ENCODE measurements at regions not wholly inside any gene's neighbourhood (a gene's known extent, or its start where the extent isn't known, plus 50 kb on each side); places are given as distances from the start of the nearest gene placed in this dataset.
"Not testable (repeated sequence)": the region's sequence is repeated elsewhere in the genome, so short reads cannot be mapped to it uniquely, and the experiment has no call there.

DNA sequence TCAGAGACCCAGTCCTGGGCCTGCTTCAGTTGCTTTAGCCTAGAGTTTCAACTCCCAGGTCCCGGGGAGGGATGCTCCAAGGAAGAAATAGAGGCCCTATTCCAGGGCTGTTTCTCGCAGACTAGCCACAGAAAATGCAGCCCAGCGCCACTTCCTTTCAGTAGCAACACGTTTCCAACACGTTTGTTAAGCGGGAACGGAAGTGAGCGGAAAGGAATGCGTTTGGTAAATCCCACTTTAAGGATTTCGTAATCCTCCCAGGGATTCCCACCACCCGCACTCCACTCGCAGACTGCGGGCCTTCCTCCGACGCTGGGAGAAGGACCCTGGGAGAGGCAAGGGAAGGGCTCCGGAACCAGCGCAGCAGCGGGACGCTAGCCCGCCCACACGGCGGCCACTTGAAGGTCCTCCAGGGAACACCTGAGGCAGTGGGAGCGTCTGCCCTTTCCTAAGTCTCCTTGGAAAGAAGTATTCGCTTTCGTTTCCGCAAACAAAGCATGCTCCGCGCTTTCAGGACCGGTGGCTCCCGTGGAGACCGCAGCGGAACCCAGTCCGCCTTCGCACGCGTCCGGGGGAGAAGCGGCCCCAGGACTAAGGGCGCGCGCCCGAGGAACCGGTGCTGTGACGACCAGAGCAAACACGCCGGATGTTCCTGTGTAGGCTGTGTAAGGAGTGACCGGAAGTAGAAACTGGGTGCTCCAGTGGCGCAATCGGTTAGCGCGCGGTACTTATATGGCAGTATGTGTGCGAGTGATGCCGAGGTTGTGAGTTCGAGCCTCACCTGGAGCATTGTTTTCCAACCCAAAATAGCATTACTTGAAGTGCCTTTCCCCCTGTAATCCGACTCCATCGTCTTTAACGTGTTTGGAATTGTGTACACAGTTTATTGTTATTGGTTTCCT lies 227.6 kb upstream of the PRSS16 start:
- Histone ChIP-seq H3K27me3 (replicated peaks; ENCODE audit: control insufficient read depth, insufficient read depth, low read length, poor library complexity, severe bottlenecking) (no peaks in the 10 kb centered on the region), H3K9me3 (ENCODE audit: control insufficient read depth, low read length) (no peaks in the 10 kb centered on the region), H3K4me3 (ENCODE audit: insufficient read depth, low read depth, low read length, poor library complexity, severe bottlenecking) (peak overlapping the region; percentile 60), H3K36me3 (ENCODE audit: control insufficient read depth, insufficient read depth, low read length) (no peaks in the 10 kb centered on the region), H3K4me1 (ENCODE audit: control insufficient read depth, insufficient read depth, low read length, poor library complexity, severe bottlenecking) (peaks cover 9% of the 10 kb centered on the region), H3K27ac (ENCODE audit: insufficient read depth, low read length, poor library complexity, severe bottlenecking) (no peak overlapping the region)
- peak in 1 of 3 donors; percentile 0 for DNase-seq

DNA sequence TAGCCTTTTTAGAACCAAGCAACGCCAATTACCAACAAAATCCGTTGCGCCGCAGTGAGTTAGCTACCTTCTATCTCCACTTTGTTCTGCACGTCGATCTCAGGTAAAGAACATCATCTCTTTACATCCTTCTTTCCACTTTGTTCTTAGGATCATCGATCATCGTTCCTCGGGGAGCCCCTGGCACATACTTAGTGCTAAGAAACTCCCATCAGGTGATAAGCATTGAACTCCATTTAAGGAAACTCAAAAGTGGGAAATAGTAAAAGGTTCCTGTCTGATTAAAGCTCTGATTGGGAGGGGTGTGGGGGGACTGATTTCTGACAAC lies 227.0 kb upstream of the PRSS16 start:
- H3K4me3 ChIP-seq (ENCODE audit: insufficient read depth, low read depth, low read length, poor library complexity, severe bottlenecking): peak overlapping the region; percentile 60
- DNase-seq: no peak
- no peaks in the 10 kb centered on the region for H3K27me3 ChIP-seq (replicated peaks; ENCODE audit: control insufficient read depth, insufficient read depth, low read length, poor library complexity, severe bottlenecking)
- H3K27ac ChIP-seq (ENCODE audit: insufficient read depth, low read length, poor library complexity, severe bottlenecking): no peak overlapping the region
- H3K9me3 ChIP-seq (ENCODE audit: control insufficient read depth, low read length): no peaks in the 10 kb centered on the region
- H3K36me3 ChIP-seq (ENCODE audit: control insufficient read depth, insufficient read depth, low read length): no peaks in the 10 kb centered on the region
- H3K4me1 ChIP-seq (ENCODE audit: control insufficient read depth, insufficient read depth, low read length, poor library complexity, severe bottlenecking): peaks cover 9% of the 10 kb centered on the region

DNA sequence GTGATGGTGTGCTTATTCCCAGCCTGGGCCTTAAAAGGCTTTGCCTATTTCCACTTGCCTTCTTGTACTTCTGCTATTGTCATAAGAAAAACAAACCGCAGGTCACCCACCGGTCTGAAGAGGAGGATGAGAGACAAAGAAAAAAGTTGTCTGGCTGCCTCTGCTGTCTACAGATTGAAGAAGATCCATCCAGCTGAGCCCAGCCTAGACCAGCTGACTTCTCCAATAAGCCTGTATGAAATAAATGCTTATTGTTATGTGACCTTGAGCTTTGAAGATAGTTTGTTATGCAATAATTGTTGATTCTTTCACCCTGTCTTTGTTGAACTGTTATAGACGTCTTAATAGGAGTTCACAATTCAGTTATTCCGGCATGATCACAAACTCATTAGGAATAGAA lies 223.8 kb upstream of the PRSS16 start:
- DNase-seq: no peak
- H3K36me3 ChIP-seq (ENCODE audit: control insufficient read depth, insufficient read depth, low read length): no peaks in the 10 kb centered on the region
- no peaks in the 10 kb centered on the region for H3K27me3 ChIP-seq (replicated peaks; ENCODE audit: control insufficient read depth, insufficient read depth, low read length, poor library complexity, severe bottlenecking)
- no peaks in the 10 kb centered on the region for H3K9me3 ChIP-seq (ENCODE audit: control insufficient read depth, low read length)
- H3K27ac ChIP-seq (ENCODE audit: insufficient read depth, low read length, poor library complexity, severe bottlenecking): no peak overlapping the region
- H3K4me1 ChIP-seq (ENCODE audit: control insufficient read depth, insufficient read depth, low read length, poor library complexity, severe bottlenecking): peaks cover 9% of the 10 kb centered on the region
- no peak overlapping the region for H3K4me3 ChIP-seq (ENCODE audit: insufficient read depth, low read depth, low read length, poor library complexity, severe bottlenecking)

DNA sequence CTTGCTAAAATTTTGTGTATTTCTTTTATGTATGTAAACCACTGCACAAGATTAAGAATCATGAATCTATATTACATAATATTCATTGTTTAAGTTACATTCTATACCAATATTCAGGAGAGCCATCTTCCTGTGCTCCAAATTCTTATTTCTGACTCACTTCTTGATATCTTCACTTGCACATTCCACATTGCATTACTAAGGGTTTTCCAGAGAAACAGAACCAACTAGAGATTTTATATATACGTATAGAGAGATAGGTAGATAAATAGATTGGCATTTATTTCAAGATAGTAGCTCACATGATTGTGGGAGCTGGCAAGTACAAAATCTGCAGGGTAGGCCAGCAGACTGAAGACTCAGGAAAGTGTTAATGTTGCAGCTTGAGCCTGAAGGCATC lies 222.2 kb upstream of the PRSS16 start:
- Histone ChIP-seq H3K27ac (ENCODE audit: insufficient read depth, low read length, poor library complexity, severe bottlenecking) (no peak overlapping the region), H3K4me3 (ENCODE audit: insufficient read depth, low read depth, low read length, poor library complexity, severe bottlenecking) (no peak overlapping the region), H3K4me1 (ENCODE audit: control insufficient read depth, insufficient read depth, low read length, poor library complexity, severe bottlenecking) (peaks cover 4% of the 10 kb centered on the region), H3K27me3 (replicated peaks; ENCODE audit: control insufficient read depth, insufficient read depth, low read length, poor library complexity, severe bottlenecking) (no peaks in the 10 kb centered on the region), H3K9me3 (ENCODE audit: control insufficient read depth, low read length) (no peaks in the 10 kb centered on the region), H3K36me3 (ENCODE audit: control insufficient read depth, insufficient read depth, low read length) (no peaks in the 10 kb centered on the region)
- no peak for DNase-seq

DNA sequence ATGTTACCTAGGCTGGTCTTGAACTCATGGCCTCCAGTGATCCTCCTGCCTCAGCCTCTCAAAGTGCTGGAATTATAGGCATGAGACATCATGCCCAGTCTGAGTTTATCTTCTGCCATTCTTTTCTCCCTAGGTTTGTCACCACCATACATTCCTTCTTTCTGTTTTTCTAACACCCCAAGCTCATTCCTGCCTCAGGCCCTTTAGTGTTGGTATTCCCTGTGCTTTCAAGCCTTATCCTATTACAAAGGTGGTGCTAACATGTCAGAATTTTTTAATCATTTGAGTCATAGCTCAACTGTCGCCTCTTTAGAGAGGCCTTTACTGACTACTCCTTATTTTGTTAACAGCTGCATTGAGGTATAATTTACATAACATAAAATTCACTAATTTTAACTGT lies 221.1 kb upstream of the PRSS16 start:
- H3K36me3 ChIP-seq (ENCODE audit: control insufficient read depth, insufficient read depth, low read length): no peaks in the 10 kb centered on the region
- no peak for DNase-seq
- H3K4me3 ChIP-seq (ENCODE audit: insufficient read depth, low read depth, low read length, poor library complexity, severe bottlenecking): no peak overlapping the region
- no peaks in the 10 kb centered on the region for H3K27me3 ChIP-seq (replicated peaks; ENCODE audit: control insufficient read depth, insufficient read depth, low read length, poor library complexity, severe bottlenecking)
- H3K4me1 ChIP-seq (ENCODE audit: control insufficient read depth, insufficient read depth, low read length, poor library complexity, severe bottlenecking): no peaks in the 10 kb centered on the region
- no peaks in the 10 kb centered on the region for H3K9me3 ChIP-seq (ENCODE audit: control insufficient read depth, low read length)
- H3K27ac ChIP-seq (ENCODE audit: insufficient read depth, low read length, poor library complexity, severe bottlenecking): no peak overlapping the region

DNA sequence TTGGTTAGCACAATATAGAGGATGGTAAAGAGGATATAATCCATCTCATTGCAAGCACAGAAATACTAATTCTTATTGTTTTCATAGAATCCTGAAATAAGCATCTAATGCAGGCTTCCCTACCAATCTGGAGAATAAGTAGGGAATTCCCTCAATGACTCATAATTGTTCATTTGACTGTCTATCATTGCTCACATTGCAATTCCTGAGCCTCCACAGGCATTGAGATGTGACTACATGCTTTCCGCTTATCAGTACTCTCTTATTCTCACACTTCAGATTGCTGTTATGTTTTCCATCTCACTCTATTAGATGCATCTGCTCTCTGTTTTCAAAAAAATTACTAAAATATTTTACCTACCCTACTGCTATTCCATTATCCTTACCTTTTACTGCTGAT lies 216.2 kb upstream of the PRSS16 start:
- Histone ChIP-seq H3K9me3 (ENCODE audit: control insufficient read depth, low read length) (no peaks in the 10 kb centered on the region), H3K4me1 (ENCODE audit: control insufficient read depth, insufficient read depth, low read length, poor library complexity, severe bottlenecking) (no peaks in the 10 kb centered on the region), H3K27ac (ENCODE audit: insufficient read depth, low read length, poor library complexity, severe bottlenecking) (no peak overlapping the region), H3K36me3 (ENCODE audit: control insufficient read depth, insufficient read depth, low read length) (no peaks in the 10 kb centered on the region), H3K27me3 (replicated peaks; ENCODE audit: control insufficient read depth, insufficient read depth, low read length, poor library complexity, severe bottlenecking) (no peaks in the 10 kb centered on the region), H3K4me3 (ENCODE audit: insufficient read depth, low read depth, low read length, poor library complexity, severe bottlenecking) (no peak overlapping the region)
- DNase-seq: no peak

DNA sequence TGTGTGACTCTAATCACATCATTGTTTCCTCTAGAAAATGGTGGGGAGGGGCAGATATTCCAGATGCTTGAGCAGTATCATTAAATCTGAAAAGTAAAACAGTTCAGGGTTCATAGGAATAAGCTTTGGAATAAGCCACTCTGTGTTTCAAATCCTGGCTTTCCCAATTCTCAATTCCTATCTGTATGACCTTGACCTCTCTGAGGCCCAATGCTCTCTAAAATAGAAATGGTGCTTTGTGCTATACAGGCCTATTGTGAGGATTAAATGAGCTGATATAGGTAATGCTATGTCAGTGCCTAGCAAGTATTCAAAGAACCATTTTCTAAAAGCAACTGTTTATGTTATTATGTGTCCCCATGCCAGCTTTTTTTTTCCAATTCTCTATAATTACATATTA lies 209.0 kb upstream of the PRSS16 start:
- H3K9me3 ChIP-seq (ENCODE audit: control insufficient read depth, low read length): no peaks in the 10 kb centered on the region
- no peaks in the 10 kb centered on the region for H3K4me1 ChIP-seq (ENCODE audit: control insufficient read depth, insufficient read depth, low read length, poor library complexity, severe bottlenecking)
- no peaks in the 10 kb centered on the region for H3K36me3 ChIP-seq (ENCODE audit: control insufficient read depth, insufficient read depth, low read length)
- H3K27ac ChIP-seq (ENCODE audit: insufficient read depth, low read length, poor library complexity, severe bottlenecking): no peak overlapping the region
- DNase-seq: no peak
- H3K4me3 ChIP-seq (ENCODE audit: insufficient read depth, low read depth, low read length, poor library complexity, severe bottlenecking): no peak overlapping the region
- H3K27me3 ChIP-seq (replicated peaks; ENCODE audit: control insufficient read depth, insufficient read depth, low read length, poor library complexity, severe bottlenecking): no peaks in the 10 kb centered on the region

DNA sequence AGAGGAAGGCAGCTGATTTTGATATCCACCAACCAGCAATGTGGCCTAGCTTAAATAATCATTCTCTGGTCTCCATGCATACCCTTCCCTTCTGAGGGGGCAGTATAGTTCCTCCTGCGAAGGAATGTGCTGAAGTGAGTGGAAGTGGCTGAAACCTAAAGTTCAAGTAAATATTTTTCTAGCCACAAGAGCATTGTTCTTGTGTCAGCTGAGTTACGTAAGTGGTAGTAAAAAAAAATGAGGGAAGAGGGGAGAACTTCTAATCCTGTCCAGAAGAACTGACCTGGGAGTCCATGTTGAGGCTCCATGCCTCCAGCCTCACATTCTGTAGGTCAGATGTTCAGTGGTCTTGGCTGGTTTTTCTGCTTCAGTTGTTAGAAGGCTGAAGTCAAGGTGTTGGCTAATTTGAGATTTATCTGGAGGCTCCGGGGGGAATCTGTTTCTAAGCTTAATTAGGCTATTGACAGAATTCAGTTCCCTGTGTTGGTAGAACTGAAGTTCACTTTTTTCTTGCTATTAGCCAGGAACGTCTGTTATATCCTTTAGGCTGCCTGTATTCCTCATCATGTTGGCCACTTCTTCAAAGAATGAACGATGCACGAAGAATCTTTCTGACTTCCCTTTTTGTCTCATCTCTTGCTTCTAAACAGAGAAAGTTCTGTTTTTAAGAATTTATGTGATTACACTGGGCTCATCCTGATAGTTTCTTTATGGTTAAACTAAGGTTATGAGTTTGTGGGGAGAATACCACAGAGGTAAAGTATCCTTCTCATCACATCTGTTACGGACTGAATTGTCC lies 207.1 kb upstream of the PRSS16 start:
- no peak overlapping the region for H3K4me3 ChIP-seq (ENCODE audit: insufficient read depth, low read depth, low read length, poor library complexity, severe bottlenecking)
- H3K36me3 ChIP-seq (ENCODE audit: control insufficient read depth, insufficient read depth, low read length): no peaks in the 10 kb centered on the region
- H3K4me1 ChIP-seq (ENCODE audit: control insufficient read depth, insufficient read depth, low read length, poor library complexity, severe bottlenecking): no peaks in the 10 kb centered on the region
- no peaks in the 10 kb centered on the region for H3K27me3 ChIP-seq (replicated peaks; ENCODE audit: control insufficient read depth, insufficient read depth, low read length, poor library complexity, severe bottlenecking)
- H3K9me3 ChIP-seq (ENCODE audit: control insufficient read depth, low read length): no peaks in the 10 kb centered on the region
- no peak for DNase-seq
- H3K27ac ChIP-seq (ENCODE audit: insufficient read depth, low read length, poor library complexity, severe bottlenecking): no peak overlapping the region

DNA sequence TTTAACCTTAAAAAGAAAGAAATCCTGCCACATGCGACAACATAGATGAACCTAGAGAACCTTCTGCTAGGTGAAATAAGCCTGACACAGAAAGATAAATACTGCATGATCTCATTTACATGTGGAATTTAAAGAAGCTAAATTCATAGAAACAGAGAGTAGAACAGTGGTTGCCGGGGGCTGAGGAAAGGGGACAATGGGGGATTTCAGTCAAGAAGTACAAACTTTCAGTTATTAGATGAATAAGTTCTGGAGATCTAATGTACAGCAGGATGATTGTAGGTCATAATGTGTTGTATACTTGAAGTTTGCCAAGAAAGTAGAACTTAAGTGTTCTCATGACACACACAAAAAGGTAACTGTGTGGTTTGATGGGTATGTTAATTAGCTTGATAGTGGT lies 204.3 kb upstream of the PRSS16 start:
- Histone ChIP-seq H3K27ac (ENCODE audit: insufficient read depth, low read length, poor library complexity, severe bottlenecking) (no peak overlapping the region), H3K27me3 (replicated peaks; ENCODE audit: control insufficient read depth, insufficient read depth, low read length, poor library complexity, severe bottlenecking) (no peaks in the 10 kb centered on the region), H3K36me3 (ENCODE audit: control insufficient read depth, insufficient read depth, low read length) (no peaks in the 10 kb centered on the region), H3K9me3 (ENCODE audit: control insufficient read depth, low read length) (no peaks in the 10 kb centered on the region), H3K4me3 (ENCODE audit: insufficient read depth, low read depth, low read length, poor library complexity, severe bottlenecking) (no peak overlapping the region), H3K4me1 (ENCODE audit: control insufficient read depth, insufficient read depth, low read length, poor library complexity, severe bottlenecking) (no peaks in the 10 kb centered on the region)
- DNase-seq: no peak

DNA sequence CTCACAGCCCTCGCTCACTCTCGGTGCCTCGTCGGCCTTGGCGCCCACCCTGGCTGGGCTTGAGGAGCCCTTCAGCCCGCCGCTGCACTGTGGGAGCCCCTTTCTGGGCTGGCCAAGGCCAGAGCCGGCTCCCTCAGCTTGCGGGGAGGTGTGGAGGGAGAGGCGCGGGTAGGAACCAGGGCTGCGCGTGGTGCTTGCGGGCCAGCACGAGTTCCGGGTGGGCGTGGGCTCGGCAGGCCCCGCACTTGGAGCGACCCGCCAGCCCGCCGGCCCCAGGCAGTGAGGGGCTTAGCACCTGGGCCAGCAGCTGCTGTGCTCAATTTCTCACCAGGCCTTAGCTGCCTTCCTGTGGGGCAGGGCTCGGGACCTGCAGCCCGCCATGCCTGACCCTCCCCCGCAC lies 202.4 kb upstream of the PRSS16 start:
- H3K27me3 ChIP-seq (replicated peaks; ENCODE audit: control insufficient read depth, insufficient read depth, low read length, poor library complexity, severe bottlenecking): not testable (repeated sequence)

More for the DNA sequence above, 202.4 kb upstream of the PRSS16 start:
- not testable (repeated sequence) for H3K36me3 ChIP-seq (ENCODE audit: control insufficient read depth, insufficient read depth, low read length); H3K27ac ChIP-seq (ENCODE audit: insufficient read depth, low read length, poor library complexity, severe bottlenecking); H3K4me3 ChIP-seq (ENCODE audit: insufficient read depth, low read depth, low read length, poor library complexity, severe bottlenecking); DNase-seq; H3K4me1 ChIP-seq (ENCODE audit: control insufficient read depth, insufficient read depth, low read length, poor library complexity, severe bottlenecking); H3K9me3 ChIP-seq (ENCODE audit: control insufficient read depth, low read length)

Measured in effector memory CD4-positive, alpha-beta T cell (primary cell).